Memory B cell (primary cell): ENCODE measurements at regions not wholly inside any gene's neighbourhood (a gene's known extent, or its start where the extent isn't known, plus 50 kb on each side); places are given as distances from the start of the nearest gene placed in this dataset.

ENCODE experiments used
- ATAC-seq: fragments of 150-1000 bp; cut with Tn5 transposase; 2 replicates; pipeline ENCODE4 v1.10.0; 2021; ENCODE audit warnings: low read depth, mild to moderate bottlenecking, moderate library complexity
- DNase-seq, 2 donors: peaks; one replicate each; pipeline ENCODE4 v3.0.0; 2022; ENCODE audit warnings: low spot score in 2 of 2
- H3K27ac Mint-ChIP-seq: one replicate; pipeline ENCODE4 v1.8.0; 2022; ENCODE audit warnings: mild to moderate bottlenecking, moderate library complexity, mixed read lengths
- H3K27me3 Mint-ChIP-seq: one replicate; pipeline ENCODE4 v1.8.0; 2022; ENCODE audit warnings: mixed read lengths
- H3K36me3 Mint-ChIP-seq: one replicate; pipeline ENCODE4 v1.8.0; 2022; ENCODE audit warnings: mild to moderate bottlenecking, mixed read lengths
- H3K4me1 Mint-ChIP-seq: one replicate; pipeline ENCODE4 v1.8.0; 2022; ENCODE audit warnings: mixed read lengths
- H3K4me3 Mint-ChIP-seq: one replicate; pipeline ENCODE4 v1.8.0; 2022; ENCODE audit warnings: mild to moderate bottlenecking, moderate library complexity, mixed read lengths
- H3K9me3 Mint-ChIP-seq: one replicate; pipeline ENCODE4 v1.8.0; 2022; ENCODE audit warnings: mixed read lengths

DNA sequence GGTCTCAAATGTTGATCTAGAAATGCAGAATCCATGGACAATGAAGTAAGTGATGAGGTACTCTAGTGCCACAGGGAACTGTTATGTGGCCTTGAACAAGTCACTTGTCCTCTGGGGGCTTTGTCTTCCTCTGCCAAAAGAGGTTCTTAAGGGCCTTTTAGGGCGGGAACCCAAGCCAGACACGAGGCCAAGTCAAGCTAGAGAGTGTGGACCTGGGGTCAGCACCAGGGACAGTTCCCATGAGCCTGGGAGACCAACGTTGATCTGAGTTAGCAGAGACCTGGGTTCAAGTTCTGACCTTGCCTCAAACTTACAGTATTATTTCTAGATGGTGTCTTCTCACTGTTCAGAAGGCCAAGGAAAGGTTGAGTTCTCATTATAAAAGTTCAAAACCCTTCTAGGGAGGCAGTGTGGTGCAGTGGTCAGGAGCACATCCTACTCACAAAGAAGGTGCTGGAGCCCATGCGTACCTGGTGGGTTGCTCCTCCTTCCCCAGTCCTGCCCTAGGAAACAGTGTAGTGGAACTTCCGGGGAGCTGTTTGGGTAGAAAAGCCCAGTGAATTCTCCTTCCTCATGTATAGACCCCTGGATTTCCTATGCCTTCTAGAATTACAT lies 121.5 kb downstream of the CHST1 start:
- Mint-ChIP-seq H3K4me3 (no peak overlapping the region), H3K4me1 (no peaks in the 10 kb centered on the region), H3K36me3 (no peaks in the 10 kb centered on the region), H3K9me3 (no peaks in the 10 kb centered on the region), H3K27ac (no peak overlapping the region), H3K27me3 (peaks cover 5% of the 10 kb centered on the region)
- DNase-seq (no peak), ATAC-seq (no peak)

GRCh38 chr11:45543081-45543480 lies 122.3 kb downstream of the CHST1 start:
- Mint-ChIP-seq H3K4me1 (no peaks in the 10 kb centered on the region), H3K9me3 (no peaks in the 10 kb centered on the region), H3K27ac (no peak overlapping the region), H3K27me3 (peaks cover 3% of the 10 kb centered on the region), H3K36me3 (no peaks in the 10 kb centered on the region), H3K4me3 (no peak overlapping the region)
- DNase-seq: no peak
- no peak for ATAC-seq

GRCh38 chr11:45541693-45542434 lies 123.6 kb downstream of the CHST1 start:
- H3K9me3 Mint-ChIP-seq: no peaks in the 10 kb centered on the region
- no peak for DNase-seq
- H3K27ac Mint-ChIP-seq: no peak overlapping the region
- H3K4me1 Mint-ChIP-seq: no peaks in the 10 kb centered on the region
- H3K4me3 Mint-ChIP-seq: no peak overlapping the region
- no peaks in the 10 kb centered on the region for H3K36me3 Mint-ChIP-seq
- ATAC-seq: no peak
- H3K27me3 Mint-ChIP-seq: peaks cover 3% of the 10 kb centered on the region

- H3K4me3 Mint-ChIP-seq: no peak overlapping the region
- no peak for ATAC-seq
- no peaks in the 10 kb centered on the region for H3K36me3 Mint-ChIP-seq
Observed at GRCh38 chr11:45538939-45539338, 126.5 kb downstream of the CHST1 start.

DNA sequence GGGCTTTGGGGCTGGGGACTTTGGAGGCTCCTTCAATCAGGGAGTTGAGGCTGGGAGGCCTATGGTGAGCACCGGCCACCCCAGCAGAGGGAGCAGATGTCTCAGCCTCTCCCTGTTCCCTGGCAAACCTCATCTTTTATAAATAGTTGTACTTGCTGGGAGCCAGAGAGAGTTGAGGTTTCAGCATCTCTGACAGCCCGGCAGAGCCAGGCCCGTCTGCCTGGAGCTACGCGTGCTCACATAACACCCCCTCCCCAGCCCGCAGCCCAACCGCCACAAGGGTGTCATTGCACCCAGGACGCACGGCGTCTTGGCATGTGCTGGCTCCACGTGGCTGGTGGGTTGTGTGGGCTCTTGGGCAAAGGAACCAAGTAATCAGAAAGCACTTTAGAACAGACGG lies 127.1 kb downstream of the CHST1 start:
- H3K27ac Mint-ChIP-seq: no peak overlapping the region
- peaks cover 5% of the 10 kb centered on the region for H3K27me3 Mint-ChIP-seq
- H3K4me1 Mint-ChIP-seq: no peaks in the 10 kb centered on the region
- no peaks in the 10 kb centered on the region for H3K9me3 Mint-ChIP-seq
- no peak overlapping the region for H3K4me3 Mint-ChIP-seq
- DNase-seq: no peak
- H3K36me3 Mint-ChIP-seq: no peaks in the 10 kb centered on the region
- no peak for ATAC-seq

More at GRCh38 chr11:45538939-45539338, 126.5 kb downstream of the CHST1 start:
- no peak for DNase-seq
- Mint-ChIP-seq H3K4me1 (no peaks in the 10 kb centered on the region), H3K27me3 (peaks cover 5% of the 10 kb centered on the region), H3K9me3 (no peaks in the 10 kb centered on the region), H3K27ac (no peak overlapping the region)

DNA sequence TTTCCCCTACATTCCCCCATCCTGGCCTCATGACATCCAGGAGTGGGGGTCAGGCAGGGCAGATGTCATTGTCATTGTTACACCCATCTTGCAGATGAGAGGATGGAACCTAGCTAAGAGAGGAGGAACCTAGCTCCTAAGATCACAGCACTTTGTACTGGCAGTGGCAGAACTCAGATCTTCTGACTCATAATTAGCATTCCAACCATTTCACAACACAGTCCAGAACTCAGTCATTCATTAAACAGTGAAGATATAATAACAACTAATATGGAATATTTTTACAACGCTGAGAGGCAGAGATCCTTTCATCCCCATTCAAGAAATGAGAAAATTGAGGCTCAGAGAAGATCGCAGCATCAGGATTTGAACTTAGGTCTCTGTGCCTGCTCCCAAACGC lies 127.8 kb downstream of the CHST1 start:
- H3K36me3 Mint-ChIP-seq: no peaks in the 10 kb centered on the region
- H3K4me1 Mint-ChIP-seq: no peaks in the 10 kb centered on the region
- H3K9me3 Mint-ChIP-seq: no peaks in the 10 kb centered on the region
- ATAC-seq: no peak
- no peak overlapping the region for H3K27ac Mint-ChIP-seq
- peaks cover 5% of the 10 kb centered on the region for H3K27me3 Mint-ChIP-seq
- no peak for DNase-seq
- no peak overlapping the region for H3K4me3 Mint-ChIP-seq

GRCh38 chr11:45535033-45535432 lies 130.4 kb downstream of the CHST1 start:
- H3K4me3 Mint-ChIP-seq: no peak overlapping the region
- H3K27me3 Mint-ChIP-seq: peaks cover 9% of the 10 kb centered on the region
- DNase-seq: no peak
- H3K36me3 Mint-ChIP-seq: no peaks in the 10 kb centered on the region
- no peaks in the 10 kb centered on the region for H3K9me3 Mint-ChIP-seq
- no peak for ATAC-seq
- no peaks in the 10 kb centered on the region for H3K4me1 Mint-ChIP-seq
- H3K27ac Mint-ChIP-seq: no peak overlapping the region

DNA sequence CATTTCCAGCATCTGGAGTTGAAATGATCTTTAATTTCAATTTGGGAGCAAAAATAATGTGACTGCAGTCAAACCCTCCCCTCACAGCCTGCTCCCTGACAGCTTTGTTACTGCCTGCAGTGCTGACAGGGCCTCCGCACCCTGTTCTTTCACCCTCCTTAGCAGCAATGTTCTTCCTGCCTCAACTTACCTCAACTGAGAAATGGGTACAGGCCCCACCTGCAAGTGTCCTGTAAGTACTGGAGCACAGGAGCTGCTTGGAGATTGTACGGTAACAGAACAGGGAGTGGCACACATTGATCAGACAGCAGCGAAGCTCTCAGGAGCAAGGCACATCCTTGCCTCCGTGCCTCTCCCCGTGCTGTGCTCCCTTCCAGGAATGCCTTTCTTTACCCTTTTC lies 131.3 kb downstream of the CHST1 start:
- Mint-ChIP-seq H3K9me3 (no peaks in the 10 kb centered on the region), H3K27me3 (peaks cover 9% of the 10 kb centered on the region)

GRCh38 chr11:45532546-45532945 lies 132.9 kb downstream of the CHST1 start:
- no peak overlapping the region for H3K27ac Mint-ChIP-seq
- ATAC-seq (no peak), DNase-seq (no peak)
- peaks cover 8% of the 10 kb centered on the region for H3K27me3 Mint-ChIP-seq
- H3K4me3 Mint-ChIP-seq: no peak overlapping the region
- H3K36me3 Mint-ChIP-seq: no peaks in the 10 kb centered on the region
- H3K9me3 Mint-ChIP-seq: no peaks in the 10 kb centered on the region
- H3K4me1 Mint-ChIP-seq: no peaks in the 10 kb centered on the region

More for the DNA sequence above, 131.3 kb downstream of the CHST1 start:
- no peaks in the 10 kb centered on the region for H3K4me1 Mint-ChIP-seq
- H3K36me3 Mint-ChIP-seq: no peaks in the 10 kb centered on the region
- no peak for ATAC-seq
- H3K4me3 Mint-ChIP-seq: no peak overlapping the region
- no peak overlapping the region for H3K27ac Mint-ChIP-seq
- DNase-seq: no peak

GRCh38 chr11:45530776-45531175 lies 134.6 kb downstream of the CHST1 start:
- Mint-ChIP-seq H3K27ac (no peak overlapping the region), H3K4me3 (no peak overlapping the region), H3K4me1 (no peaks in the 10 kb centered on the region), H3K27me3 (peaks cover 8% of the 10 kb centered on the region), H3K36me3 (no peaks in the 10 kb centered on the region), H3K9me3 (no peaks in the 10 kb centered on the region)
- DNase-seq (no peak), ATAC-seq (no peak)

DNA sequence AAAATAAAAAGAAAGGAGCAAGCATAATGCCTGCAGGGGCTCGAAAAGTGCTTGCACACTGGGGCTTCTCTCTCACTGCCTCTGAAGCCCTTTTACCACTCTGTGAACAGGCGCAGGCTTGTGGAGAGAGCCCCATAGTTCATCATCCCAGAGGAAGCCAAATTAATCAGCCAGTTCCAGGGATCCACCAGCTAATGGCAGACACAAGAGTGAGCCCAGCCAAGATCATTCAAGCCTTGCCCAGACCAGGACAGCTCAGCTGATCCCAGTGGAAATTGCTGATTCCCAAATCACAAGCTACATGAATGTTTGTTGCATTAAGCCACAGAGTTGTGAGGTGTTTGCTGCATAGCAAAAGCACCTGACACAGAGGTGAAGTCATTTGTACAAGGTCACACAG lies 135.3 kb downstream of the CHST1 start:
- no peak for ATAC-seq
- no peak overlapping the region for H3K27ac Mint-ChIP-seq
- H3K4me3 Mint-ChIP-seq: no peak overlapping the region
- DNase-seq: no peak
- H3K36me3 Mint-ChIP-seq: no peaks in the 10 kb centered on the region
- no peaks in the 10 kb centered on the region for H3K4me1 Mint-ChIP-seq
- H3K9me3 Mint-ChIP-seq: no peaks in the 10 kb centered on the region
- H3K27me3 Mint-ChIP-seq: peaks cover 8% of the 10 kb centered on the region

GRCh38 chr11:45528435-45528834 lies 137.0 kb downstream of the CHST1 start:
- no peak for ATAC-seq
- peaks cover 7% of the 10 kb centered on the region for H3K9me3 Mint-ChIP-seq
- H3K27ac Mint-ChIP-seq: no peak overlapping the region
- H3K36me3 Mint-ChIP-seq: no peaks in the 10 kb centered on the region
- no peak for DNase-seq
- H3K4me3 Mint-ChIP-seq: no peak overlapping the region
- H3K27me3 Mint-ChIP-seq: peaks cover 6% of the 10 kb centered on the region
- H3K4me1 Mint-ChIP-seq: no peaks in the 10 kb centered on the region

DNA sequence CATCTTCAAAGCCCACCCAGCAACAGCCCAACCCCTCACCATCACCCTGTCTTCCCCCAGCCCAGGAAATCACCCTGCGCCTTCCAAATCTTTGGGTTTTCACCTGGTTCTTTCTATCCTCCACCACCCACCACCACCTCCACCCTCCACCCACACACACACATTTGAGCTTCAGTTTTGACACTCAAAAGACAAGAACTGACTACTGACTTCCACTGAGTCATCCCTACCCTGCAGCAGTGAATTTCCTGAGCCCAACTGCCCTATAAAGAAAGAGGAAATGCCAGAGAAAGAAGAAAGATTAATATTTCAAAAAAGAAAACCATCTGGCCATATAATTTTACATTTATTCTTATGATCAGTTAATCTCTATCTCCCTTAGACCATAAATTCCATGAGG lies 137.5 kb downstream of the CHST1 start:
- ATAC-seq: no peak
- Mint-ChIP-seq H3K36me3 (no peaks in the 10 kb centered on the region), H3K27ac (no peak overlapping the region), H3K9me3 (peaks cover 10% of the 10 kb centered on the region), H3K27me3 (peaks cover 6% of the 10 kb centered on the region), H3K4me3 (no peak overlapping the region), H3K4me1 (no peaks in the 10 kb centered on the region)
- no peak for DNase-seq

- no peak overlapping the region for H3K27ac Mint-ChIP-seq
Observed at GRCh38 chr11:45525393-45525792, 140.0 kb downstream of the CHST1 start.

GRCh38 chr11:45523760-45524159 lies 141.7 kb downstream of the CHST1 start:
- no peaks in the 10 kb centered on the region for H3K36me3 Mint-ChIP-seq
- DNase-seq (no peak), ATAC-seq (no peak)
- peaks cover 13% of the 10 kb centered on the region for H3K9me3 Mint-ChIP-seq
- no peaks in the 10 kb centered on the region for H3K4me1 Mint-ChIP-seq
- H3K27ac Mint-ChIP-seq: no peak overlapping the region
- no peaks in the 10 kb centered on the region for H3K27me3 Mint-ChIP-seq
- no peak overlapping the region for H3K4me3 Mint-ChIP-seq

More at GRCh38 chr11:45525393-45525792, 140.0 kb downstream of the CHST1 start:
- H3K27me3 Mint-ChIP-seq: no peaks in the 10 kb centered on the region
- H3K4me3 Mint-ChIP-seq: no peak overlapping the region
- no peak for ATAC-seq
- no peaks in the 10 kb centered on the region for H3K36me3 Mint-ChIP-seq
- no peak for DNase-seq
- H3K4me1 Mint-ChIP-seq: no peaks in the 10 kb centered on the region
- peaks cover 13% of the 10 kb centered on the region for H3K9me3 Mint-ChIP-seq
